Rectal smooth muscle tissue (tissue), 1 donor: ENCODE measurements at regions not wholly inside any gene's neighbourhood (a gene's known extent, or its start where the extent isn't known, plus 50 kb on each side); places are given as distances from the start of the nearest gene placed in this dataset.

Source experiments
- H3K27ac ChIP-seq: one replicate; pipeline ENCODE4 v1.7.0; 2013; ENCODE audit warnings: low read depth, low read length, inconsistent platforms
- H3K27me3 ChIP-seq: one replicate; pipeline ENCODE4 v1.7.0; 2013; ENCODE audit warnings: low read length; ENCODE audit not compliant: control insufficient read depth, insufficient read depth
- H3K36me3 ChIP-seq: one replicate; pipeline ENCODE4 v1.7.0; 2013; ENCODE audit warnings: low read length; ENCODE audit not compliant: control insufficient read depth, insufficient read depth
- H3K4me1 ChIP-seq: one replicate; pipeline ENCODE4 v1.7.0; 2013; ENCODE audit warnings: low read length; ENCODE audit not compliant: control insufficient read depth, insufficient read depth
- H3K4me3 ChIP-seq: one replicate; pipeline ENCODE4 v1.7.0; 2013; ENCODE audit warnings: low read length
- H3K9ac ChIP-seq: one replicate; pipeline ENCODE4 v1.7.0; 2013; ENCODE audit warnings: low read length

DNA sequence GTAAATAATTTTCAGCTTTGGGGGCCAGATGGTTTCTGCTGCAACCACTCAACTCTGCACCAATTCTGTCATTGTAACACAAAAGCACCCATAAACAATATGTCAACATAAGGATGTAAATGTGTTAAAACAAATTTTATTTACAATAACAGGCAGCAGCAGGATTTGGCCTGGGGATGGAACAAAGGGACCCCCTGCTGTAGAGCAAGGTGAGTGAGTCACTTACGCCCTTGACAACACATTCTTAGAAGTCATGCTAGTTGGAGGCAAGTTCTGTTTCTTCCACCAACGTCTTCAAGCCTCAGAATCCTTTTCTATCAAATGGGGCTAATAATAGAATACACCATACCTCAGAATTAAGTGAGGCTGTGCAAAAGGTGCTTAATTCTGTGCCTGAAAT, 610.2 kb upstream of the SYT4 start:
- H3K36me3 ChIP-seq: no peaks in the 10 kb centered on the region
- no peak overlapping the region for H3K9ac ChIP-seq
- H3K4me1 ChIP-seq: no peaks in the 10 kb centered on the region
- H3K27ac ChIP-seq: no peak overlapping the region
- H3K27me3 ChIP-seq: no peaks in the 10 kb centered on the region
- H3K4me3 ChIP-seq: no peak overlapping the region

DNA sequence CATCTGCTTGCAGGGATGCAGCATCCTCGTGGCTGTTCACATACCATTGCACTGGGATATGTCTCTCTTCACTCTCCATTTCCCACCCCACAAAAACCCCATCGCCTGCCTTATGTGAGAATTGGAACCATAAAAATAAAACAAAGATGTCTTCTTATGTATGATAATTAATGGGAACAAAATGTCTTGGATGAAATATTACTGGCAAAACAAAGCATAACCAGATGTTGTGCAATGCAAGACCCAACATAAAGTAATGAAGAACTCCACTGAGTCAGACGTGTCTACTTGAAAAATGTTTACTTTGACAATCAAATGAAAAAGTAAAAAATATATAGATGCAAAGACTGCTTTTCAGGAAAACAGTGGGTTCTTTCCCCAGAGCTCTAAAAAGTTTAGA, 611.3 kb upstream of the SYT4 start:
- no peaks in the 10 kb centered on the region for H3K4me1 ChIP-seq
- no peak overlapping the region for H3K27ac ChIP-seq
- H3K27me3 ChIP-seq: no peaks in the 10 kb centered on the region
- no peak overlapping the region for H3K4me3 ChIP-seq
- no peaks in the 10 kb centered on the region for H3K36me3 ChIP-seq
- H3K9ac ChIP-seq: no peak overlapping the region

DNA sequence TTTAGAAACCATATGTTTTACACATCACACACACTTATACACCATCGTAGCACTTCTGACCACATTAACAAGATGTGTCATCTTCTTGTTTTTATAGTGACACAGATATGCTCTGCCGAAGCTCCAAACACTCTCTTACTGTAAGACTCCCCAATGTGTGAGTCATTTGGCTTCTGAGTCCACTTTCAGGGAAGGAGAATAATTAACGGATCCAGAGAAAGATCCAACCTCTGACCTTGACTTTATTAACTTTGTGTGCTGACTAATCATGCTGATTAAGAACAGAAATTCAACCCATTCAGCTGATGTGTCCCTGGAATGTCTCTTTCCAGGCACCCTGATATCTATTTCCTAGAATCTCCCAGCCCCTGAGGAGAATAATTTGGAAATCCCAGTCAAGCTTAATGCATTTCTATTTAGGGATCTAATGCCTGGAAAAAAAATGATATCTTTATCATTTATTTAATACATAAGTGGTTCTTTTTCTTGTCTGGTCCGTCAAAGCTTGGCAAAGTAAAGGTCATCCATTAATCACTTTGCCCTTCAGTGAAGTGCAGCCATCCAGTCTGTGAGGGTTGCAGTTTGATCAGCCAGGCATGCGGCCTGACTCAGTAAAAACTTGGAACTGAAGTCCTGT, 615.8 kb upstream of the SYT4 start:
- Histone ChIP-seq H3K4me1 (no peaks in the 10 kb centered on the region), H3K36me3 (no peaks in the 10 kb centered on the region), H3K27ac (no peak overlapping the region), H3K27me3 (no peaks in the 10 kb centered on the region), H3K4me3 (no peak overlapping the region), H3K9ac (no peak overlapping the region)

DNA sequence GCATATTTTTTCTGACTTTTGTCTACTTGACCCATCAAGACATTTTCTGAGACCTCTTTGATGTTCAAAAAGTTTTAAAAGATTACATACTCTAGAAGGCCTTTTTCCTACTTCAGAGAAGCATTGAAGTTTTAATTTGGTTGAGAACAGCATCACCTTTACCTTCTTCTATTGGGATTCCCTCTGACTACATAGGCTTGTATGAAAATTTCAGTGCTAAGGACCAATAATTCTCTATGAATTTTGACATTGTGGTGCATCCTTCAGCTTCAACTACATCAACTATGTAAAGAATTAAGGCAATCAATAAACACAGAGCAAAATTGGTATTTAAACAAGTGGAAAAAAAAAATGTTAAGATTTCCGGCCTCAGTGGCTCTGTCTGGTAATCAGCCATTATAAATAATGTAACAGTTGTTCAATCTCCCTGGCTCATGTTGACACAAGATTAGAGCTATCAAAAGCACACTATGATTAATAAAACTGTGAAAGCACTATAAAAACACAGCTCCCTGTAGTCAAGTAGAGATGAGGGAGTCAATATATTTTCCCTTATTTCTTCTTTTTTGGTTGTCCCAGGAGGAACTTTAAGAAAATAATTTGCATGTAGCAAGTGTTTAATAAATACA, 627.0 kb upstream of the SYT4 start:
- Histone ChIP-seq H3K36me3 (no peaks in the 10 kb centered on the region), H3K27me3 (no peaks in the 10 kb centered on the region), H3K4me3 (no peak overlapping the region), H3K9ac (no peak overlapping the region), H3K27ac (no peak overlapping the region), H3K4me1 (no peaks in the 10 kb centered on the region)

DNA sequence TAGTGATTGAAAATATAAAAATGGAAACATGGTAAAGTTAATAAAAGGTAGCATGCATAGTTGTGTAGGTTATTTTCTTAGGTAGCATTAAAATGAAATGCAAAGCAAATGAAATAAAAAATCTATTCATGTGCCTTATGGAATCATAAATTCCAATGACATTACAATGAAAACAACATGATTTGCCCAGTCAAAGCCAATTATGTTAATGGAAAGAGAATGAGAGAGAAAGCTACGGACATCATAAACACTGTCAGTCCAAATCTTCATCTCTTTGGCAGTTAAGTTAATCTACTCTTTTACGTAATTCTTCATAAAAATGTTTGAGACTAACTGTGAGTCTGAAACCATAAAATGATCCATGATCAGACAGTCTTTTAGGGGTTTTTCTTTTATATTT, 636.7 kb upstream of the SYT4 start:
- no peaks in the 10 kb centered on the region for H3K36me3 ChIP-seq

DNA sequence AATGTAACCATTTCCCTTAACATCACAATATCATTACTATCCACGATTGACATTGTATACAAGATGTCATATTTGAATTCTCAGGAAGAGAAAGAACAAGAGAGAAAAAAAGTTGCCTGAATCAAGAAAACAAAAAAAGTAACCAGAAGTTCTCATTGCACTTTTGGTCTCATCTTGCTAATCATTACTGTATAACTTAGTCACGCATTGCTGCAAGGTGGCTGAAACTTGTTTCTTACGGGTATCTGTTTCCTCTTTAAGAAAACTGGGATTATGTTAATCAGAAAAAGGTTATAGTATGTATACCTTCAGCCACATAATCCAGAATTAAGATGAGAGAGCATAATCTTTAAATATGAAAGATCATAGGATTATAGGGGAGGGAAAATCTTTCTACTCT, 639.7 kb upstream of the SYT4 start:
- Histone ChIP-seq H3K36me3 (no peaks in the 10 kb centered on the region), H3K27me3 (no peaks in the 10 kb centered on the region), H3K4me3 (no peak overlapping the region), H3K9ac (no peak overlapping the region), H3K27ac (no peak overlapping the region), H3K4me1 (no peaks in the 10 kb centered on the region)

More for the DNA sequence above, 636.7 kb upstream of the SYT4 start:
- H3K27ac ChIP-seq: no peak overlapping the region
- no peaks in the 10 kb centered on the region for H3K4me1 ChIP-seq
- H3K4me3 ChIP-seq: no peak overlapping the region
- H3K9ac ChIP-seq: no peak overlapping the region
- no peaks in the 10 kb centered on the region for H3K27me3 ChIP-seq

DNA sequence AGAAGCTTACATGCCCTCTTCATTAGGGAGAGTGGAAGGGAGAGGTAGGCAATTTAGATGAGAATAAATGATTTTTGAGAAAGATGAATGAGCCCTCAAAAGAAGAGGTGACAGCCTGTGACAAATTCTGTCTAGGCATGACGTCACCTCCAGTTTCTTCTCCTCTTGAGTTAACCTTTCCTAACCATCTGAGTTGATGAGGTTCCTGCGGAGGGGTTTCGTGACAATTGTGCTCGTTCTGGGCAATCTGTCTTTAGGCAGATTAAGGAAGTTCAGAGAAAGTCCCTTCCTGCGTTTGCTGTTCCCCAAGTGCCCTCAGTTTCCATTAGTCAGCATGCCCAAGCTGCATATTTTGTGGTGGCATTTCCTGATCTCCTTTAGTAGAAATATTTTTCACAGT, 640.2 kb upstream of the SYT4 start:
- no peak overlapping the region for H3K27ac ChIP-seq
- no peaks in the 10 kb centered on the region for H3K36me3 ChIP-seq
- no peaks in the 10 kb centered on the region for H3K27me3 ChIP-seq
- H3K4me1 ChIP-seq: no peaks in the 10 kb centered on the region
- H3K4me3 ChIP-seq: no peak overlapping the region
- no peak overlapping the region for H3K9ac ChIP-seq

DNA sequence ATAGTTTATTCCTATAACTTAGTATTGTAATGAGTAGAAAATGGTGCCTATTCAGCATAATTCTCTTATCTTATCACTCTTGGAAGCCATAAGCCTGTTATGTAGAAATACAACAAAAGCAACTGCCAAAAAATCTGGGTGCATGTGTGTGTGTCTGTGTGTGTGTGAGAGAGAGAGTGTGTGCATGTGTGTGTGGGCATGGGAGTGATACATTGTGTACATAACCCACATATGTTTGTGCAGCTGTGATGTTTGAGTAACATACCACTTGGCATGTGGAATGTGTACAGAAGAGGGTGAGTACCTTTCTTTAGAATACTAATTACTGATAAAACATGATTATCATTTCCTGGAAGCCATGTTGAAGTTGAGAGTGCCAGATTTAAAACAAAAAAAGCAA, 642.3 kb upstream of the SYT4 start:
- H3K27me3 ChIP-seq: no peaks in the 10 kb centered on the region
- no peaks in the 10 kb centered on the region for H3K36me3 ChIP-seq
- H3K27ac ChIP-seq: no peak overlapping the region
- H3K4me3 ChIP-seq: no peak overlapping the region
- H3K9ac ChIP-seq: no peak overlapping the region
- no peaks in the 10 kb centered on the region for H3K4me1 ChIP-seq

DNA sequence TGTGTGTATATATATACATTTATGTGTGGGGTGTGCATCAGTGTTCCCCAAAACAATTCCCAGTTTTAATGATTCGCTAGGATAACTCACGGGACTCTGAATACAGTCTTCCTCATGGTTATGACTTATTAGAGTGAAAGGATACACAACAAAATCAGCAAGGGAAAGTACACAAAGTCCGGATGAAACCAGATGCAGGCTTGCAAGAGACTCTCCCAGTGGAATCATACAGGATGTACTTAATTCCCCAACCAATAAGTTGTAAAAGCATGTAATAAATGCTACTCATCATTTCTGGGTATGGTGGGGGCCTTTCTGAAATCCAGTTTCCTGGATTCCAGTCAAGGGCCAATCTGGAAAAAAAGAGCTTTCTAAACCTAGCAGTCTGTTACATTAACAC, 654.1 kb upstream of the SYT4 start:
- Histone ChIP-seq H3K27ac (no peak overlapping the region), H3K9ac (no peak overlapping the region), H3K4me1 (peaks cover 5% of the 10 kb centered on the region), H3K36me3 (no peaks in the 10 kb centered on the region), H3K27me3 (no peaks in the 10 kb centered on the region), H3K4me3 (no peak overlapping the region)

DNA sequence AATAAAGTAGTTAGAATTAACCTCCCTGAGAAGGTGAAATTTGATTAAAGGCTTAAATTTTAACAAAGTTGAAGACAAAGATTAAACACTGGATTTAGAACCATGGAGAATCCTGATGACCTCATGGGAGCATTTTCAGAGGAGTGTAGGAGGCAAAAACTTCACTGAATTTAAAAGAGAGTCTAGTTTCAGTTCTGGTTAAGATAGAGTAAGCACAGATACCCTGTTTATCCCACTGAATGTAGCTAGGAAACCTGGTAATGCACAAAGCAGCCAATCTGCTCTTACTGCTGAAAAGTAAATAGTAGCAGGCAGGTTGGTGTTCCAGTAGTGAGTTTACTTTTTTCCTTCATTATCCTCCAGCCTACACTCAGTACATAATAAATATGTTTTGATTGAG, 654.9 kb upstream of the SYT4 start:
- no peak overlapping the region for H3K27ac ChIP-seq
- no peak overlapping the region for H3K4me3 ChIP-seq
- no peak overlapping the region for H3K9ac ChIP-seq
- H3K4me1 ChIP-seq: peaks cover 5% of the 10 kb centered on the region
- no peaks in the 10 kb centered on the region for H3K36me3 ChIP-seq
- H3K27me3 ChIP-seq: no peaks in the 10 kb centered on the region

DNA sequence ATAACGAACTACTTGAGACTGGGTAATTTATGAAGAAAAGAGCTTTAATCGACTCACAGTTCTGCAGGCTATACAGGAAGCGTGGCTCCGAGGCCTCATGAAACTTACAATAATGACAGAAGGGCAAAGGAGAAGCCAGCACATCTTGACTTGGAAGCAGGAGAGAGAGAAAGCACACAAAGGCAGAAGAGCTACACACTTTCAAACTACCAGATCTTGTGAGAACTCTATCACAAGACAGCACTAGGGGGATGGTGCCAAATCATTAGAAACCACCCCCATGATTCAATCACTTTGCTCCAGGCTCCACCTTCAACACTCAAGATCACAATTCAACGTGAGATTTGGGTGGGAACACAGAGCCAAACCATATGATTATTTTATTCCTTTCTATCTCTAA, 655.9 kb upstream of the SYT4 start:
- H3K4me3 ChIP-seq: no peak overlapping the region
- H3K27ac ChIP-seq: no peak overlapping the region
- H3K27me3 ChIP-seq: no peaks in the 10 kb centered on the region
- peaks cover 5% of the 10 kb centered on the region for H3K4me1 ChIP-seq
- no peak overlapping the region for H3K9ac ChIP-seq
- H3K36me3 ChIP-seq: no peaks in the 10 kb centered on the region

DNA sequence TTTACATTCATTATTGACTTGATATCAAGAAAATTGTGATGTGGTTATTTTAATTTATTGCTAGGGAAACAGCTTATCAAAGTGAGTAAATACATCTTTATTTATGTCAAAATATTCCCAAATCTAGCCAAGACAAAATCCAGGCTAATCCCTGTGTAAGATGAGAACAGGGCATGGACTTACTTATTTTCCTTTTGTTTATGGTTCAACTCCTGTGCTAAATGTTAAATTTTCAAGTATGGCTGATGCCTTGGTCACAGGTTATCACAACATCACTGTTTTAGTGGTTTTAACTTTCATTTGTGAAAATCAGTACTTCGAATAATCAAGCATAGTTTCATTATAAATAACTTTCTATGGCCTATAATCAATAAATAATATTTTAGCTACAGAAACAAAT, 657.0 kb upstream of the SYT4 start:
- Histone ChIP-seq H3K36me3 (no peaks in the 10 kb centered on the region), H3K4me3 (no peak overlapping the region), H3K4me1 (peaks cover 5% of the 10 kb centered on the region), H3K9ac (no peak overlapping the region), H3K27me3 (no peaks in the 10 kb centered on the region), H3K27ac (no peak overlapping the region)

DNA sequence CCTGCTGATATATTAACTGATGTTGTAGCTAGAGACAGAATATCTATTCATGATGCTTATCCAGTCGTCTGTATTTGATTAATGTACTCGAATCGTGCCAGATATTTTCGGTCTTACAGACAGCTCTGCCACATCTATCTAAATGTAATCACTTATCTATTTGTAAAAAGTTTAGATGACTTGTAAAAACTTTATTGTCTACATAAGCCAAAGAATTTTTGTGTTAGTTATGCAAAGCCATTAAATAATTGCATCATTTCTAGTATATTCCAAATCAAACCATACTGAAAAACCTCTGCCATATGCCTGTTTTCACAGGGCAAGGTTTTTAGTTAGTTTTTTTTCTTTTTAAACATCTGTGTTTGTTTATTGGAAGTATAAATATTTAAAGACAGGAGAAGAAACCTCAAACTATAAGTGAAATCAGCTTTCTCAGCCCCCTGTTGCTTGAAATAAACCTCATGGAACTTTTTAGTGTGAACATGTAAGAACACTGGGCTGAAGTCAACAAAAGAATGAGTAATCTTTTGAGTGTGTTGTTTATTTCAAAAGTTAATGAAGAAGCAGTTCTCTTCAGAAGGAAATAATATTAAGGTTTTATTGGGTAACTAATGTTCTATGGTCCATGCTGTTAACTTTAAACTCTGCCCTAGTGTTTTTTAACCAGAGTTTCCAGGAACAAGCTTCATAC, 657.6 kb upstream of the SYT4 start:
- peaks cover 5% of the 10 kb centered on the region for H3K4me1 ChIP-seq
- no peaks in the 10 kb centered on the region for H3K27me3 ChIP-seq
- H3K36me3 ChIP-seq: no peaks in the 10 kb centered on the region
- H3K4me3 ChIP-seq: no peak overlapping the region
- no peak overlapping the region for H3K9ac ChIP-seq
- H3K27ac ChIP-seq: no peak overlapping the region
